GM23338 (cell line): ENCODE measurements at regions not wholly inside any gene's neighbourhood (a gene's known extent, or its start where the extent isn't known, plus 50 kb on each side); places are given as distances from the start of the nearest gene placed in this dataset.

Source experiments
- ATAC-seq: fragments of 200-7000 bp; cut with Tn5 transposase; 3 replicates; pipeline ENCODE4 v1.9.1; 2020
- DNase-seq: peaks from one replicate; pipeline ENCODE4 v3.0.0-alpha.2; 2015; ENCODE audit warnings: low spot score
- H2AFZ ChIP-seq: fragments of 200-600 bp; sonication (generic); 2 replicates; pipeline ENCODE4 v1.8.0; 2016; ENCODE audit warnings: antibody characterized with exemption, mild to moderate bottlenecking, moderate library complexity
- H3F3A ChIP-seq: fragments of 200-600 bp; sonication (generic); replicated peaks from 2 replicates; pipeline ENCODE4 v1.8.0; 2017; ENCODE audit warnings: antibody characterized with exemption, mixed run types, low read depth
- H3K27ac ChIP-seq: fragments of 200-600 bp; sonication (generic); 2 replicates; pipeline ENCODE4 v1.6.1; 2016; ENCODE audit warnings: low read depth
- H3K27me3 ChIP-seq: fragments of 200-600 bp; sonication (generic); 2 replicates; pipeline ENCODE4 v1.8.0; 2016; ENCODE audit warnings: mild to moderate bottlenecking, mixed run types, moderate library complexity; ENCODE audit not compliant: insufficient read depth
- H3K36me3 ChIP-seq: fragments of 200-600 bp; sonication (generic); 2 replicates; pipeline ENCODE4 v1.8.0; 2016; ENCODE audit warnings: mild to moderate bottlenecking; ENCODE audit not compliant: insufficient read depth
- H3K4me1 ChIP-seq: fragments of 200-600 bp; sonication (generic); 2 replicates; pipeline ENCODE4 v1.8.0; 2016; ENCODE audit warnings: mild to moderate bottlenecking, moderate library complexity; ENCODE audit not compliant: insufficient read depth
- H3K4me2 ChIP-seq: fragments of 200-600 bp; sonication (generic); 2 replicates; pipeline ENCODE4 v1.7.1; 2017; ENCODE audit warnings: mixed run types
- H3K4me3 ChIP-seq: fragments of 200-600 bp; sonication (generic); 2 replicates; pipeline ENCODE4 v1.6.1; 2016; ENCODE audit warnings: mixed run types
- H3K79me2 ChIP-seq: fragments of 200-600 bp; sonication (generic); replicated peaks from 2 replicates; pipeline ENCODE4 v1.8.0; 2017; ENCODE audit warnings: mild to moderate bottlenecking; ENCODE audit not compliant: insufficient read depth
- H3K9me2 ChIP-seq: fragments of 200-600 bp; sonication (generic); 2 replicates; pipeline ENCODE4 v1.8.0; 2017; ENCODE audit not compliant: insufficient read depth
- H4K20me1 ChIP-seq: fragments of 200-600 bp; sonication (generic); replicated peaks from 2 replicates; pipeline ENCODE4 v1.8.0; 2017; ENCODE audit warnings: mild to moderate bottlenecking; ENCODE audit not compliant: insufficient read depth
- H3K27ac Mint-ChIP-seq: 2 replicates; pipeline ENCODE4 v1.8.0; 2020; ENCODE audit warnings: inconsistent platforms, mild to moderate bottlenecking, moderate library complexity, mixed read lengths
- H3K27me3 Mint-ChIP-seq: 3 replicates; pipeline ENCODE4 v1.8.0; 2022; ENCODE audit warnings: low read depth, mild to moderate bottlenecking, moderate library complexity, mixed read lengths, inconsistent platforms; ENCODE audit not compliant: insufficient read depth, poor library complexity
- H3K36me3 Mint-ChIP-seq: 3 replicates; pipeline ENCODE4 v1.8.0; 2021; ENCODE audit warnings: low read depth, mild to moderate bottlenecking, inconsistent platforms, moderate library complexity, mixed read lengths
- H3K4me1 Mint-ChIP-seq: 3 replicates; pipeline ENCODE4 v1.8.0; 2020; ENCODE audit warnings: mild to moderate bottlenecking, inconsistent platforms, mixed read lengths
- H3K4me3 Mint-ChIP-seq: 3 replicates; pipeline ENCODE4 v1.8.0; 2021; ENCODE audit warnings: moderate library complexity, mild to moderate bottlenecking, inconsistent platforms, mixed read lengths
- H3K9me3 Mint-ChIP-seq: 3 replicates; pipeline ENCODE4 v1.8.0; 2020; ENCODE audit warnings: moderate library complexity, mild to moderate bottlenecking, inconsistent platforms, mixed read lengths
- CREB1 ChIP-seq: fragments of 250-450 bp; sonication (Bioruptor Pico); IDR thresholded peaks from 2 replicates; pipeline ENCODE4 v1.5.0; 2020; ENCODE audit warnings: low read depth, mild to moderate bottlenecking, moderate library complexity
- EZH2 ChIP-seq: fragments of 200-600 bp; sonication (generic); IDR thresholded peaks from one replicate; pipeline ENCODE4 v1.8.0; 2017; ENCODE audit warnings: antibody characterized with exemption, mild to moderate bottlenecking, low read depth; ENCODE audit not compliant: unreplicated experiment
- EZH2phosphoT487 ChIP-seq: fragments of 200-600 bp; sonication (generic); IDR thresholded peaks from one replicate; pipeline ENCODE4 v1.8.1; 2018; ENCODE audit warnings: antibody characterized with exemption; ENCODE audit not compliant: unreplicated experiment
- JUNB ChIP-seq: IDR thresholded peaks from one replicate; pipeline ENCODE4 v1.6.1; 2016; ENCODE audit warnings: antibody characterized with exemption; ENCODE audit not compliant: unreplicated experiment
- NANOG ChIP-seq: IDR thresholded peaks from 2 replicates; pipeline ENCODE4 v1.6.1; 2016; ENCODE audit warnings: antibody characterized with exemption, borderline replicate concordance
- POLR2AphosphoS5 ChIP-seq: IDR thresholded peaks from 2 replicates; pipeline ENCODE4 v1.6.1; 2016; ENCODE audit warnings: antibody characterized with exemption, low read depth
- STAT1 ChIP-seq: IDR thresholded peaks from one replicate; pipeline ENCODE4 v1.6.1; 2016; ENCODE audit warnings: antibody characterized with exemption; ENCODE audit not compliant: unreplicated experiment
- ZNF114 ChIP-seq: fragments of 250-450 bp; sonication (Bioruptor Pico); IDR thresholded peaks from 2 replicates; pipeline ENCODE4 v1.5.0; 2020; ENCODE audit warnings: mild to moderate bottlenecking, moderate library complexity
- ZNF331 ChIP-seq: fragments of 250-450 bp; sonication (Bioruptor Pico); IDR thresholded peaks from 2 replicates; pipeline ENCODE4 v1.5.0; 2020; ENCODE audit warnings: low read depth, mild to moderate bottlenecking, moderate library complexity
- TF ChIP-seq, protein P1 (sequence below): fragments of 250-450 bp; sonication (Bioruptor Pico); IDR thresholded peaks from 2 replicates; pipeline ENCODE4 v1.5.0; 2020; ENCODE audit warnings: mild to moderate bottlenecking, moderate library complexity
- TF ChIP-seq, protein P2 (sequence below), 2 experiments: fragments of 200-600 bp in 1 of 2; sonication (generic) in 1 of 2; conservative IDR thresholded peaks; 2 replicates each; pipeline versions ENCODE4 v1.5.1 to v1.6.1; 2016 to 2017; ENCODE audit warnings: antibody characterized with exemption in 2 of 2, low read depth in 2 of 2, mild to moderate bottlenecking in 2 of 2, moderate library complexity in 1 of 2
- TF ChIP-seq, protein P3 (sequence below): IDR thresholded peaks from one replicate; pipeline ENCODE4 v1.6.1; 2018; ENCODE audit warnings: antibody characterized with exemption; ENCODE audit not compliant: unreplicated experiment
- TF ChIP-seq, protein P4 (sequence below): IDR thresholded peaks from 2 replicates; pipeline ENCODE4 v1.6.1; 2016; ENCODE audit warnings: antibody characterized with exemption

DNA sequence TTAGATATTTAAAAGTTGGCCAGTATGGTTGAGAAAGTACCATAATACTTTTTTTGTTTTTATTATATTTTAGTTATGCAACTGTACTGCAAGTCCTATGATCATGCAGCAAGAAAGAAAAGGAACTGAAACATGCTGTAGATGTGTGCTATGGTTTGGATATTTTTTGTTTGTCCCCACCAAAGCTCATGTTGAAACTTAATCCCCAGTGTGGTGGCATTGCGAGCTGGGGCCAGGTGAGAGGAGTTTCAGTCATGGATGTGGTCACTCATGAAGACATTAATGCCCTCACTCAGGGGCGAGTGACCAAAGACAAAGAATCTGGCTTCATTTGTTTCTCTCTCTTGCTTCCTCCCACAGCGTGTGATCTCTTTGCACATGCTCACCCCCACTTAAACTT is 393.9 kb downstream of the PAX1 start:
- H3K9me2 ChIP-seq = no peaks in the 10 kb centered on the region
- no peak for TF ChIP-seq CREB1 (CRISPR knock-in tag)
- TF ChIP-seq, protein P1, sequence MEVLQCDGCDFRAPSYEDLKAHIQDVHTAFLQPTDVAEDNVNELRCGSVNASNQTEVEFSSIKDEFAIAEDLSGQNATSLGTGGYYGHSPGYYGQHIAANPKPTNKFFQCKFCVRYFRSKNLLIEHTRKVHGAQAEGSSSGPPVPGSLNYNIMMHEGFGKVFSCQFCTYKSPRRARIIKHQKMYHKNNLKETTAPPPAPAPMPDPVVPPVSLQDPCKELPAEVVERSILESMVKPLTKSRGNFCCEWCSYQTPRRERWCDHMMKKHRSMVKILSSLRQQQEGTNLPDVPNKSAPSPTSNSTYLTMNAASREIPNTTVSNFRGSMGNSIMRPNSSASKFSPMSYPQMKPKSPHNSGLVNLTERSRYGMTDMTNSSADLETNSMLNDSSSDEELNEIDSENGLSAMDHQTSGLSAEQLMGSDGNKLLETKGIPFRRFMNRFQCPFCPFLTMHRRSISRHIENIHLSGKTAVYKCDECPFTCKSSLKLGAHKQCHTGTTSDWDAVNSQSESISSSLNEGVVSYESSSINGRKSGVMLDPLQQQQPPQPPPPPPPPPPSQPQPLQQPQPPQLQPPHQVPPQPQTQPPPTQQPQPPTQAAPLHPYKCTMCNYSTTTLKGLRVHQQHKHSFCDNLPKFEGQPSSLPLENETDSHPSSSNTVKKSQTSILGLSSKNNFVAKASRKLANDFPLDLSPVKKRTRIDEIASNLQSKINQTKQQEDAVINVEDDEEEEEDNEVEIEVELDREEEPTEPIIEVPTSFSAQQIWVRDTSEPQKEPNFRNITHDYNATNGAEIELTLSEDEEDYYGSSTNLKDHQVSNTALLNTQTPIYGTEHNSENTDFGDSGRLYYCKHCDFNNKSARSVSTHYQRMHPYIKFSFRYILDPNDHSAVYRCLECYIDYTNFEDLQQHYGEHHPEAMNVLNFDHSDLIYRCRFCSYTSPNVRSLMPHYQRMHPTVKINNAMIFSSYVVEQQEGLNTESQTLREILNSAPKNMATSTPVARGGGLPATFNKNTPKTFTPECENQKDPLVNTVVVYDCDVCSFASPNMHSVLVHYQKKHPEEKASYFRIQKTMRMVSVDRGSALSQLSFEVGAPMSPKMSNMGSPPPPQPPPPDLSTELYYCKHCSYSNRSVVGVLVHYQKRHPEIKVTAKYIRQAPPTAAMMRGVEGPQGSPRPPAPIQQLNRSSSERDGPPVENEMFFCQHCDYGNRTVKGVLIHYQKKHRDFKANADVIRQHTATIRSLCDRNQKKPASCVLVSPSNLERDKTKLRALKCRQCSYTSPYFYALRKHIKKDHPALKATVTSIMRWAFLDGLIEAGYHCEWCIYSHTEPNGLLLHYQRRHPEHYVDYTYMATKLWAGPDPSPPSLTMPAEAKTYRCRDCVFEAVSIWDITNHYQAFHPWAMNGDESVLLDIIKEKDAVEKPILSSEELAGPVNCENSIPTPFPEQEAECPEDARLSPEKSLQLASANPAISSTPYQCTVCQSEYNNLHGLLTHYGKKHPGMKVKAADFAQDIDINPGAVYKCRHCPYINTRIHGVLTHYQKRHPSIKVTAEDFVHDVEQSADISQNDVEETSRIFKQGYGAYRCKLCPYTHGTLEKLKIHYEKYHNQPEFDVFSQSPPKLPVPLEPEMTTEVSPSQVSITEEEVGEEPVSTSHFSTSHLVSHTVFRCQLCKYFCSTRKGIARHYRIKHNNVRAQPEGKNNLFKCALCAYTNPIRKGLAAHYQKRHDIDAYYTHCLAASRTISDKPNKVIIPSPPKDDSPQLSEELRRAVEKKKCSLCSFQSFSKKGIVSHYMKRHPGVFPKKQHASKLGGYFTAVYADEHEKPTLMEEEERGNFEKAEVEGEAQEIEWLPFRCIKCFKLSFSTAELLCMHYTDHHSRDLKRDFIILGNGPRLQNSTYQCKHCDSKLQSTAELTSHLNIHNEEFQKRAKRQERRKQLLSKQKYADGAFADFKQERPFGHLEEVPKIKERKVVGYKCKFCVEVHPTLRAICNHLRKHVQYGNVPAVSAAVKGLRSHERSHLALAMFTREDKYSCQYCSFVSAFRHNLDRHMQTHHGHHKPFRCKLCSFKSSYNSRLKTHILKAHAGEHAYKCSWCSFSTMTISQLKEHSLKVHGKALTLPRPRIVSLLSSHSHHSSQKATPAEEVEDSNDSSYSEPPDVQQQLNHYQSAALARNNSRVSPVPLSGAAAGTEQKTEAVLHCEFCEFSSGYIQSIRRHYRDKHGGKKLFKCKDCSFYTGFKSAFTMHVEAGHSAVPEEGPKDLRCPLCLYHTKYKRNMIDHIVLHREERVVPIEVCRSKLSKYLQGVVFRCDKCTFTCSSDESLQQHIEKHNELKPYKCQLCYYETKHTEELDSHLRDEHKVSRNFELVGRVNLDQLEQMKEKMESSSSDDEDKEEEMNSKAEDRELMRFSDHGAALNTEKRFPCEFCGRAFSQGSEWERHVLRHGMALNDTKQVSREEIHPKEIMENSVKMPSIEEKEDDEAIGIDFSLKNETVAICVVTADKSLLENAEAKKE (CRISPR knock-in tag) = no peak
- no peak for TF ChIP-seq ZNF331 (CRISPR knock-in tag)
- TF ChIP-seq, protein P2, sequence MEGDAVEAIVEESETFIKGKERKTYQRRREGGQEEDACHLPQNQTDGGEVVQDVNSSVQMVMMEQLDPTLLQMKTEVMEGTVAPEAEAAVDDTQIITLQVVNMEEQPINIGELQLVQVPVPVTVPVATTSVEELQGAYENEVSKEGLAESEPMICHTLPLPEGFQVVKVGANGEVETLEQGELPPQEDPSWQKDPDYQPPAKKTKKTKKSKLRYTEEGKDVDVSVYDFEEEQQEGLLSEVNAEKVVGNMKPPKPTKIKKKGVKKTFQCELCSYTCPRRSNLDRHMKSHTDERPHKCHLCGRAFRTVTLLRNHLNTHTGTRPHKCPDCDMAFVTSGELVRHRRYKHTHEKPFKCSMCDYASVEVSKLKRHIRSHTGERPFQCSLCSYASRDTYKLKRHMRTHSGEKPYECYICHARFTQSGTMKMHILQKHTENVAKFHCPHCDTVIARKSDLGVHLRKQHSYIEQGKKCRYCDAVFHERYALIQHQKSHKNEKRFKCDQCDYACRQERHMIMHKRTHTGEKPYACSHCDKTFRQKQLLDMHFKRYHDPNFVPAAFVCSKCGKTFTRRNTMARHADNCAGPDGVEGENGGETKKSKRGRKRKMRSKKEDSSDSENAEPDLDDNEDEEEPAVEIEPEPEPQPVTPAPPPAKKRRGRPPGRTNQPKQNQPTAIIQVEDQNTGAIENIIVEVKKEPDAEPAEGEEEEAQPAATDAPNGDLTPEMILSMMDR (conservative IDR thresholded peaks at IDR 0.05; ENCODE audit: low read depth in 2 of 2) = no peak
- TF ChIP-seq, protein P3, sequence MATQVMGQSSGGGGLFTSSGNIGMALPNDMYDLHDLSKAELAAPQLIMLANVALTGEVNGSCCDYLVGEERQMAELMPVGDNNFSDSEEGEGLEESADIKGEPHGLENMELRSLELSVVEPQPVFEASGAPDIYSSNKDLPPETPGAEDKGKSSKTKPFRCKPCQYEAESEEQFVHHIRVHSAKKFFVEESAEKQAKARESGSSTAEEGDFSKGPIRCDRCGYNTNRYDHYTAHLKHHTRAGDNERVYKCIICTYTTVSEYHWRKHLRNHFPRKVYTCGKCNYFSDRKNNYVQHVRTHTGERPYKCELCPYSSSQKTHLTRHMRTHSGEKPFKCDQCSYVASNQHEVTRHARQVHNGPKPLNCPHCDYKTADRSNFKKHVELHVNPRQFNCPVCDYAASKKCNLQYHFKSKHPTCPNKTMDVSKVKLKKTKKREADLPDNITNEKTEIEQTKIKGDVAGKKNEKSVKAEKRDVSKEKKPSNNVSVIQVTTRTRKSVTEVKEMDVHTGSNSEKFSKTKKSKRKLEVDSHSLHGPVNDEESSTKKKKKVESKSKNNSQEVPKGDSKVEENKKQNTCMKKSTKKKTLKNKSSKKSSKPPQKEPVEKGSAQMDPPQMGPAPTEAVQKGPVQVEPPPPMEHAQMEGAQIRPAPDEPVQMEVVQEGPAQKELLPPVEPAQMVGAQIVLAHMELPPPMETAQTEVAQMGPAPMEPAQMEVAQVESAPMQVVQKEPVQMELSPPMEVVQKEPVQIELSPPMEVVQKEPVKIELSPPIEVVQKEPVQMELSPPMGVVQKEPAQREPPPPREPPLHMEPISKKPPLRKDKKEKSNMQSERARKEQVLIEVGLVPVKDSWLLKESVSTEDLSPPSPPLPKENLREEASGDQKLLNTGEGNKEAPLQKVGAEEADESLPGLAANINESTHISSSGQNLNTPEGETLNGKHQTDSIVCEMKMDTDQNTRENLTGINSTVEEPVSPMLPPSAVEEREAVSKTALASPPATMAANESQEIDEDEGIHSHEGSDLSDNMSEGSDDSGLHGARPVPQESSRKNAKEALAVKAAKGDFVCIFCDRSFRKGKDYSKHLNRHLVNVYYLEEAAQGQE = no peak
- no peak for TF ChIP-seq NANOG
- TF ChIP-seq EZH2 = no peak
- TF ChIP-seq EZH2phosphoT487 = no peak
- no peak for TF ChIP-seq JUNB
- no peak for TF ChIP-seq POLR2AphosphoS5
- TF ChIP-seq, protein P4, sequence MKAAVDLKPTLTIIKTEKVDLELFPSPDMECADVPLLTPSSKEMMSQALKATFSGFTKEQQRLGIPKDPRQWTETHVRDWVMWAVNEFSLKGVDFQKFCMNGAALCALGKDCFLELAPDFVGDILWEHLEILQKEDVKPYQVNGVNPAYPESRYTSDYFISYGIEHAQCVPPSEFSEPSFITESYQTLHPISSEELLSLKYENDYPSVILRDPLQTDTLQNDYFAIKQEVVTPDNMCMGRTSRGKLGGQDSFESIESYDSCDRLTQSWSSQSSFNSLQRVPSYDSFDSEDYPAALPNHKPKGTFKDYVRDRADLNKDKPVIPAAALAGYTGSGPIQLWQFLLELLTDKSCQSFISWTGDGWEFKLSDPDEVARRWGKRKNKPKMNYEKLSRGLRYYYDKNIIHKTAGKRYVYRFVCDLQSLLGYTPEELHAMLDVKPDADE = no peak
- no peak for TF ChIP-seq ZNF114 (CRISPR knock-in tag)
- TF ChIP-seq STAT1 = no peak
- no peak overlapping the region for H3K4me3 ChIP-seq
- ATAC-seq (no peak), DNase-seq (no peak)
- H3K27me3 ChIP-seq = no peaks in the 10 kb centered on the region
- H3K27ac ChIP-seq = no peak overlapping the region
- H3F3A ChIP-seq = no peaks in the 10 kb centered on the region
- H3K4me1 ChIP-seq = no peaks in the 10 kb centered on the region
- no peak overlapping the region for H3K4me2 ChIP-seq
- Mint-ChIP-seq H3K9me3 (peaks cover 3% of the 10 kb centered on the region; the same call in 1 of the 3 replicates), H3K27ac (no peak overlapping the region), H3K36me3 (no peaks in the 10 kb centered on the region), H3K4me3 (no peak overlapping the region), H3K27me3 (no peaks in the 10 kb centered on the region), H3K4me1 (no peaks in the 10 kb centered on the region)
- H2AFZ ChIP-seq = no peak overlapping the region
- no peaks in the 10 kb centered on the region for H3K36me3 ChIP-seq
- H3K79me2 ChIP-seq = no peaks in the 10 kb centered on the region
- H4K20me1 ChIP-seq = no peaks in the 10 kb centered on the region
